ENCODE measurements at regions not wholly inside any gene's neighbourhood (a gene's known extent, or its start where the extent isn't known, plus 50 kb on each side); places are given as distances from the start of the nearest gene placed in this dataset.
A peak's percentile ranks its signal among the peaks of the same experiment; 100 is the strongest.
"Not testable (repeated sequence)": the region's sequence is repeated elsewhere in the genome, so short reads cannot be mapped to it uniquely, and the experiment has no call there.

- intact Hi-C loops (cut with DNase I, micrococcal nuclease): loop anchor here in 1 of 2 donors (10.0 kb wide), 1 partner anchor 527 kb away; no protein-coding TSS in a partner anchor
- ATAC-seq (no peak), DNase-seq (no peak)
Observed at GRCh38 chr15:98537516-98538060, 110.8 kb upstream of the IGF1R start.

DNA sequence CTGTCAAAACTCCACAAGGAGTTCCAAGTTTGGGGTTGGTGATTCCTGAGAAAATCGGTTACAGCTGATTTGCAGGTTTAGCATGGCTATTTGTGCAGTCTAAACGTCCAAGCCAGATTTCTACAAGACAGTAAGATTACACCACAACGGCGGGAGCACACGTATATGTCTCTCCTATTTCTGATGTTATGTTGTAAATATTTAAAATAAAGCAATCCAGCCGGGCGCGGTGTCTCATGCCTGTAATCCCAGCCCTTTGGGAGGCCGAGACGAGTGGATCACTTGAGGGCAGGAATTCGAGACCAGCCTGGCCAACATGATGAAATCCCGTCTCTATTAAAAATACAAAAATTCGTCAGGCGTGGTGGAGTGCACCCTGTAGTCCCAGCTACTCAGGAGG is 106.8 kb upstream of the IGF1R start:
- intact Hi-C loops (cut with DNase I, micrococcal nuclease): no loop called here
- DNase-seq: no peak

GRCh38 chr15:98543237-98543636 is 105.1 kb upstream of the IGF1R start:
- intact Hi-C loops (cut with DNase I, micrococcal nuclease): no loop called here
- ATAC-seq (no peak), DNase-seq (no peak)

More for the DNA sequence above, 106.8 kb upstream of the IGF1R start:
- ATAC-seq: no peak

DNA sequence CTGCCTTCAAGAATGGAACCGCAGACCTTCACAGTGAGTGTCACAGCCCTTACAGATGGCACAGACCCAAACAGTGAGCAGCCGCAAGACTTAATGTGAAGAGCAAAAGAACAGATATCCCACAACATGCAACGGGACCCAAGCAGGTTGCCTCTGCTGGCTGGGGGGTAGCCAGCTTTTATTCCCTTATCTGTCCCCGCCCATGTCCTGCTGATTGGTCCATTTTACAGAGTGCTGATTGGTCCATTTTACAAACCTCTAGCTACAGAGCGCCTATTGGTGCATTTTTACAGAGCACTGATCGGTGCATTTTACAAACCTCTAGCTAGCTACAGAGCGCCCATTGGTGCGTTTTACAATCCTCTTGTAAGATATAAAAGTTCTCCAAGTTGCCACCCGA is 102.0 kb upstream of the IGF1R start:
- ATAC-seq (no peak), DNase-seq (no peak)
- intact Hi-C loops (cut with DNase I, micrococcal nuclease): no loop called here

DNA sequence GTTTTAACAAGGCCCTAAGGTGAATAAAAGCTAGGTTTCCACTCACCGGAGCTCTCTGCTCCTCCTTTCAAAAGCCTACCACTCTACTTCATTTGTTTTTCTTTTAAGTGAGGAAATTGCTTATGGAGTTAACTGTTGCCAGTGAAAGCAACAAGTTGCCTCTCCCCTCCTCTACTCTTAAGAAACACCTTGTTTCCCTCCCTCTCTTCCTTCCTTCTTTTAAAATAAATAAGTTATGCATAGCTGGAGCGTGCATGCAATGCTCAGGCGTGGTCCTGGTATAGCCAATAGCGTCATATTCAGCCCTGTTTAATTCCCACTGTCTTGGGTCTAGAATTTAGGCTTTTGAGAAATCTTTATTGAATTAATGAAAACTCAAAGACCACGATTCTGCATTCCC is 101.1 kb upstream of the IGF1R start:
- ATAC-seq: no peak
- intact Hi-C loops (cut with DNase I, micrococcal nuclease): no loop called here
- DNase-seq: no peak

- intact Hi-C loops (cut with DNase I, micrococcal nuclease): no loop called here
- no peak for ATAC-seq
- DNase-seq: peak; percentile 9 to 29
Observed at GRCh38 chr15:98547741-98548138, 100.6 kb upstream of the IGF1R start.

GRCh38 chr15:98548139-98548971 is 100.0 kb upstream of the IGF1R start:
- ATAC-seq: peak; percentile 78
- peak; percentile 64 to 73 for DNase-seq
- intact Hi-C loops (cut with DNase I, micrococcal nuclease): no loop called here

- DNase-seq (no peak), ATAC-seq (no peak)
- intact Hi-C loops (cut with DNase I, micrococcal nuclease): no loop called here
Observed at GRCh38 chr15:98549003-98549402, 99.3 kb upstream of the IGF1R start.

DNA sequence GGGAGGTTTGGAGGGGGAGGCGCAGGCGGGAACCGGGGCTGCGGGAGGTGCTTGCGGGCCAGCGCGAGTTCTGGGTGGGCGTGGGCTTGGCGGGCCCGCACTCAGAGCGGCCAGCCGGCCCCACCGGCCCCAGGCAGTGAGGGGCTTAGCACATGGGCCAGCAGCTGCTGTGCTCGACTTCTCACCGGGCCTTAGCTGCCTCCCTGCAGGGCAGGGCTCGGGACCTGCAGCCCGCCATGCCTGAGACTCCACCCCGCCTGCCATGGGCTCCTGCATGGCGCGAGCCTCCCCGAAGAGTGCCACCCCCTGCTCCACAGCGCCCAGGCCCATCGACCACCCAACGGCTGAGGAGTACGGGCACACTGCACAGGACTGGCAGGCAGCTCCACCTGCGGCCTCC is 98.6 kb upstream of the IGF1R start:
- intact Hi-C loops (cut with DNase I, micrococcal nuclease): no loop called here
- no peak for DNase-seq
- ATAC-seq: no peak

GRCh38 chr15:98550363-98550762 is 98.0 kb upstream of the IGF1R start:
- DNase-seq; intact Hi-C loops (cut with DNase I, micrococcal nuclease); ATAC-seq: not testable (repeated sequence)

- ATAC-seq (no peak), DNase-seq (no peak)
- intact Hi-C loops (cut with DNase I, micrococcal nuclease): no loop called here
Observed at GRCh38 chr15:98551936-98552562, 96.3 kb upstream of the IGF1R start.

- intact Hi-C loops (cut with DNase I, micrococcal nuclease): no loop called here
- DNase-seq (no peak), ATAC-seq (no peak)
Observed at GRCh38 chr15:98554272-98555172, 93.8 kb upstream of the IGF1R start.

DNA sequence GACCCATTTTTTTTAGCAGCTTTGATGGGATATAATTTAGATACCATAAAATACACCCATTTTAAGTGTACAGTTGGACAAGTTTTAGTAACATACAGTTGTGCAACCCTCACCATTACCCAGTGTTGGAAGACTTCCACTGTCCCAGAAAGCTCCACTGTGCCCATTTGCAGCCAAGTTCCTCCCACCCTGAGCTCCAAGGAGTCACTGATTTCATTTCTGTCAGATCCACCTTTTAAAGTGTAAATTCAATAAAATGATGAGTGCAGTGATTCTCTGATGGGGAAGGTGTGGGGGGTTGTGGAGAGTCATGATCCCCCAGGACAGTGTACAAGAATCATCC is 93.2 kb upstream of the IGF1R start:
- ATAC-seq: no peak
- intact Hi-C loops (cut with DNase I, micrococcal nuclease): no loop called here
- DNase-seq: no peak

DNA sequence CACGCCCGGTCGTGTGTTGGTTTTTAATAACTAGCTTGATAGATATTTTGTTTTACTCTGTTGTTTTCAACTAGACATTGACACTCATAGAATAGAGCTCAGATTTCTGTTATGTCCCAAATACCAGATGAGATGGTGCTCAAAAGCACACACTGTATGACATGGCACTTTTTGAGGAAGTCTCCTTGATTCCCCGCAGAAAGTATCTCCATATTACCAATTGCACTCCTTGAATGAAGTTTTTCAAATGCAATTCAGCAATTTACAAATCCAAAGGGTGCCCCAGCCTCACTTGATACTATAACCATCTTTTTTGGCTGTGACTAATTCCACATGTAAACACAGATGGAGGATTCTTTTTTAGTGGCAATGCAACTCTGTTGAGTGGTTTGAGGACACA is 92.0 kb upstream of the IGF1R start:
- DNase-seq (no peak), ATAC-seq (no peak)
- intact Hi-C loops (cut with DNase I, micrococcal nuclease): no loop called here

DNA sequence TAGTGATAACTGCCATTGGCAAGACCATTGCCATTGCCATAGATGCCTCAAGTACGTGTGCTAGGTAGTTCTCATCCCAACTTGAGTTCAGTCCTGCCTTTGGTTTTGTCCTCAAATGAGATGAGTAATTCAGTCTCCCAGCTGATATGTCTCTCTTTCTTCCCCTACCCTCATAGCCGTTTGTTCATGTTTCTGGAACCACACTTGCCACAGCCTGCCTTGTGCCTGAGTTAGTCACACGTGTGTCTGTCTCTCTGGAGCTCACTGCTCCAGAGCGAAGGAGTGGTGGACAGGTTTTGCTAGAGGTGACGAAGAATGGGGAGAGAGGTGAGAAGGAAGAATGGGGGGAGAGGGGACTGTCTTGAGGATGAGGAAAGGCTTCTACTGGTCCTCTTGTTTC is 88.0 kb upstream of the IGF1R start:
- ATAC-seq: no peak
- DNase-seq: no peak
- intact Hi-C loops (cut with DNase I, micrococcal nuclease): no loop called here

GRCh38 chr15:98561169-98561941 is 87.0 kb upstream of the IGF1R start:
- intact Hi-C loops (cut with DNase I, micrococcal nuclease): no loop called here
- ATAC-seq (no peak), DNase-seq (no peak)

- DNase-seq (peak; percentile 7 to 74), ATAC-seq (no peak)
- intact Hi-C loops (cut with DNase I, micrococcal nuclease): no loop called here
Observed at GRCh38 chr15:98562331-98562937, 85.9 kb upstream of the IGF1R start.

- intact Hi-C loops (cut with DNase I, micrococcal nuclease): no loop called here
- DNase-seq (no peak), ATAC-seq (no peak)
Observed at GRCh38 chr15:98565566-98565965, 82.8 kb upstream of the IGF1R start.

All from left colon (tissue), 2 donors.